Prostate gland (tissue), 2 donors: ENCODE measurements at regions not wholly inside any gene's neighbourhood (a gene's known extent, or its start where the extent isn't known, plus 50 kb on each side); places are given as distances from the start of the nearest gene placed in this dataset.

ENCODE experiments used
- DNase-seq: peaks from one replicate; pipeline ENCODE4 v3.0.0-alpha.2; 2019; ENCODE audit warnings: low spot score
- H3K27ac ChIP-seq, 2 donors: fragments of 200-600 bp; sonication (generic); 2 replicates each; pipeline ENCODE4 v1.5.1; 2017 to 2019
- H3K27me3 ChIP-seq: fragments of 200-600 bp; sonication (generic); replicated peaks from 2 replicates; pipeline ENCODE4 v1.5.1; 2019; ENCODE audit not compliant: insufficient read depth
- H3K36me3 ChIP-seq, 2 donors: fragments of 200-600 bp; sonication (generic); 1 replicate in 1 of 2; 2 replicates in 1 of 2; pipeline versions ENCODE4 v1.5.1 to v1.8.1; 2017 to 2019
- H3K4me1 ChIP-seq: fragments of 200-600 bp; sonication (generic); replicated peaks from 2 replicates; pipeline ENCODE4 v1.5.1; 2019
- H3K4me3 ChIP-seq, 2 donors: fragments of 200-600 bp; sonication (generic); 2 replicates each; pipeline ENCODE4 v1.5.1; 2017 to 2019
- H3K9me3 ChIP-seq: fragments of 200-600 bp; sonication (generic); 2 replicates; pipeline ENCODE4 v1.5.1; 2017
- POLR2A ChIP-seq: fragments of 450-650 bp; IDR thresholded peaks from one replicate; pipeline ENCODE4 v1.6.1; 2016; ENCODE audit warnings: antibody characterized with exemption, mild to moderate bottlenecking
- POLR2AphosphoS5 ChIP-seq: sonication (generic); formaldehyde crosslinking; IDR thresholded peaks from one replicate; pipeline ENCODE4 v1.6.1; 2017; ENCODE audit warnings: antibody characterized with exemption
- WGBS: methylation state at CpG from one replicate; pipeline ENCODE4 v1.1.5; 2018; 5-methylcytosine and 5-hydroxymethylcytosine counted together
- intact Hi-C: fragments of 100-400 bp; cut with DNase I; formaldehyde crosslinking; loops from one replicate; pipeline ENCODE4 v1.14.2; 2022
- TF ChIP-seq, protein P1 (sequence below), 4 experiments: fragments of 200-600 bp in 2 of 4; fragments of 450-650 bp in 2 of 4; sonication (generic) in 2 of 4; IDR thresholded peaks; 1 replicate in 3 of 4; 2 replicates in 1 of 4; pipeline ENCODE4 v1.5.1; 2016 to 2019; ENCODE audit warnings: antibody characterized with exemption in 4 of 4, mild to moderate bottlenecking in 2 of 4, moderate library complexity in 2 of 4

GRCh38 chr1:37096523-37096922, 62.2 kb upstream of the GRIK3 start:
- 76% methylated on average over 6 of the region's 6 CpGs for WGBS
- peaks cover 13% of the 10 kb centered on the region for H3K27me3 ChIP-seq

DNA sequence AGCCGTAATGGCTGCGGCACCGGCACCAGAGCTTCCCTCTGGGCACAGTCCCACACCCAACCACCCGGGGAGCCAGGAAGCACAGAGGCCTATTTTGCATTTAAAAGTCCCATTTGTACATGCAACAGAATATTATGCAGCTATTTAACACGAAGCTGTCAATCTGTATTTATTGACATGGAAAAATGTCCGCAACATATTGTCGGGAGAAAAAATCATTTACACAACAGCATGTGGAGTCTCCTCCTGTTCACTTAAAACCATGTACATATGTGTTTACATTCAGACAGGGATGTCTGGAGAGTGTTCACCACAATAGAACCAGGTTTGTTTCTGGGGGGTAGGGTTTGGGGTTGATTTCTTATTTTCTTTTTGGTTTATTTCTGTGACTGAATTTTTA, 63.4 kb upstream of the GRIK3 start:
- 71% methylated on average over 7 of the region's 7 CpGs for WGBS
- H3K27me3 ChIP-seq, result peaks cover 13% of the 10 kb centered on the region
- no peak for DNase-seq
- no peak for TF ChIP-seq POLR2A
- TF ChIP-seq, protein P1, sequence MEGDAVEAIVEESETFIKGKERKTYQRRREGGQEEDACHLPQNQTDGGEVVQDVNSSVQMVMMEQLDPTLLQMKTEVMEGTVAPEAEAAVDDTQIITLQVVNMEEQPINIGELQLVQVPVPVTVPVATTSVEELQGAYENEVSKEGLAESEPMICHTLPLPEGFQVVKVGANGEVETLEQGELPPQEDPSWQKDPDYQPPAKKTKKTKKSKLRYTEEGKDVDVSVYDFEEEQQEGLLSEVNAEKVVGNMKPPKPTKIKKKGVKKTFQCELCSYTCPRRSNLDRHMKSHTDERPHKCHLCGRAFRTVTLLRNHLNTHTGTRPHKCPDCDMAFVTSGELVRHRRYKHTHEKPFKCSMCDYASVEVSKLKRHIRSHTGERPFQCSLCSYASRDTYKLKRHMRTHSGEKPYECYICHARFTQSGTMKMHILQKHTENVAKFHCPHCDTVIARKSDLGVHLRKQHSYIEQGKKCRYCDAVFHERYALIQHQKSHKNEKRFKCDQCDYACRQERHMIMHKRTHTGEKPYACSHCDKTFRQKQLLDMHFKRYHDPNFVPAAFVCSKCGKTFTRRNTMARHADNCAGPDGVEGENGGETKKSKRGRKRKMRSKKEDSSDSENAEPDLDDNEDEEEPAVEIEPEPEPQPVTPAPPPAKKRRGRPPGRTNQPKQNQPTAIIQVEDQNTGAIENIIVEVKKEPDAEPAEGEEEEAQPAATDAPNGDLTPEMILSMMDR (IDR thresholded peaks at IDR 0.05), result no peak
- H3K27ac ChIP-seq, result no peak overlapping the region
- intact Hi-C loops, result no loop called here
- no peaks in the 10 kb centered on the region for H3K4me1 ChIP-seq
- no peaks in the 10 kb centered on the region for H3K9me3 ChIP-seq
- H3K4me3 ChIP-seq, result no peak overlapping the region
- H3K36me3 ChIP-seq, result no peaks in the 10 kb centered on the region

More at GRCh38 chr1:37096523-37096922, 62.2 kb upstream of the GRIK3 start:
- Histone ChIP-seq H3K4me1 (no peaks in the 10 kb centered on the region), H3K9me3 (no peaks in the 10 kb centered on the region), H3K4me3 (no peak overlapping the region), H3K36me3 (no peaks in the 10 kb centered on the region), H3K27ac (no peak overlapping the region)
- intact Hi-C loops, result no loop called here
- no peak for DNase-seq
- TF ChIP-seq, protein P1 (IDR thresholded peaks at IDR 0.05), result no peak
- TF ChIP-seq POLR2AphosphoS5 (no peak), POLR2A (no peak)

GRCh38 chr1:37098237-37098636, 63.9 kb upstream of the GRIK3 start:
- H3K4me1 ChIP-seq, result no peaks in the 10 kb centered on the region
- no peak overlapping the region for H3K27ac ChIP-seq
- peaks cover 13% of the 10 kb centered on the region for H3K27me3 ChIP-seq
- no peak for DNase-seq
- no peaks in the 10 kb centered on the region for H3K36me3 ChIP-seq
- intact Hi-C loops, result no loop called here
- no peak for TF ChIP-seq POLR2A
- no peak for TF ChIP-seq POLR2AphosphoS5
- TF ChIP-seq, protein P1 (IDR thresholded peaks at IDR 0.05), result no peak
- no peaks in the 10 kb centered on the region for H3K9me3 ChIP-seq
- H3K4me3 ChIP-seq, result no peak overlapping the region

- Histone ChIP-seq H3K4me3 (no peak overlapping the region), H3K27me3 (peaks cover 7% of the 10 kb centered on the region), H3K27ac (no peak overlapping the region), H3K36me3 (no peaks in the 10 kb centered on the region), H3K4me1 (no peaks in the 10 kb centered on the region), H3K9me3 (no peaks in the 10 kb centered on the region)
- intact Hi-C loops, result no loop called here
- 23% methylated on average over 1 of the region's 1 CpG for WGBS
- TF ChIP-seq, protein P1 (IDR thresholded peaks at IDR 0.05), result no peak
- TF ChIP-seq POLR2A (no peak), POLR2AphosphoS5 (no peak)
- DNase-seq, result no peak
These were observed 66.0 kb upstream of the GRIK3 start for GRCh38 chr1:37100310-37100709.

DNA sequence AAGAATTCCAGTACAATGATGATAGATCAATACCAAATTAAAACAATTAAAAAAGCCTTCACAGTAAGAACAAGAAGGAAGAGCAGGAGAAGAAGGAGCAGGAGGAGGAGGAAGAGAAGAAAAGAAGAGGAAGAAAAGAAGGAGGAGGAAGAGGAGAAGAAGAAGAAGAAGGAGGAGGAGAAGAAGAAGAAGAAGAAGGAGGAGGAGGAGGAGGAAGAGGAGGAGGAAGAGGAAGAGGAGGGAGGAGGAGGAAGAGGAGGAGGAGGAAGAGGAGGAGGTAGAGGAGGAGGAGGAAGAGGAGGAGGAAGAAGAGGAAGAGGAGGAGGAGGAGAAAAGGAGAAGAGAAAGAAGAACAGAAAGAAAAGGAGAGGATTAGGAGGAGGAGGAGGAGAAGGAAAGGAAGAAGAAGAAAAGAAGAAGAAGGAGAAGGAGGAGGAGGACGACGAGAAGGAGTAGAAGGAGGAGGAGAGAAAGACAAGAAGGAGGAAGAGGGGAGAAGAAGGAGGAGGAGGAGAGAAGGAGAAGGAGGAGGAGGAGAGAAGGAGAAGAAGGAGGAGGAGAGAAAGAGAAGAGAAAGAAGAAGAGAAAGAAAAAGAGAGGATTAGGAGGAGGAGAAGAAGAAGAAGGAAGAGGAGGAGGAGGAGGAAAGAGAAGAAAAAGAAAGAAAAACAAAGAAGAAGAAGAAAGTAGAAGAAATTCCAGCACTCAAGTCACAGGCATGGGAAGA, 68.5 kb upstream of the GRIK3 start:
- WGBS, result 87% methylated on average over 2 of the region's 2 CpGs
- Histone ChIP-seq H3K4me3 (no peak overlapping the region), H3K4me1 (no peaks in the 10 kb centered on the region), H3K9me3 (no peaks in the 10 kb centered on the region), H3K36me3 (no peaks in the 10 kb centered on the region), H3K27ac (no peak overlapping the region), H3K27me3 (no peaks in the 10 kb centered on the region)
- DNase-seq, result no peak
- TF ChIP-seq POLR2AphosphoS5 (no peak), POLR2A (no peak)
- TF ChIP-seq, protein P1 (IDR thresholded peaks at IDR 0.05), result no peak
- intact Hi-C loops, result no loop called here
